Activated naive CD4-positive, alpha-beta T cell treated with anti-CD3 and anti-CD28 coated beads for 36 hours (primary cell): ENCODE measurements at regions not wholly inside any gene's neighbourhood (a gene's known extent, or its start where the extent isn't known, plus 50 kb on each side); places are given as distances from the start of the nearest gene placed in this dataset.

Source experiments
- CTCF ChIA-PET: fragments of 350-600 bp; sonication (Branson Sonifier 250); formaldehyde crosslinking; loops from one replicate; lab custom pipeline; 2021; ENCODE audit warnings: antibody characterized with exemption; lab: Charles Lee
- DNase-seq: peaks from one replicate; pipeline ENCODE4 v3.0.0-alpha.2; 2020
- H3K27ac Mint-ChIP-seq: one replicate; pipeline ENCODE4 v1.8.0; 2021; ENCODE audit warnings: mild to moderate bottlenecking, mixed read lengths
- H3K27me3 Mint-ChIP-seq: one replicate; pipeline ENCODE4 v1.8.0; 2021; ENCODE audit warnings: low read depth, mixed read lengths
- H3K36me3 Mint-ChIP-seq: one replicate; pipeline ENCODE4 v1.8.0; 2021; ENCODE audit warnings: low read depth, mixed read lengths
- H3K4me1 Mint-ChIP-seq: one replicate; pipeline ENCODE4 v1.8.0; 2021; ENCODE audit warnings: low read depth, mixed read lengths
- H3K4me3 Mint-ChIP-seq: one replicate; pipeline ENCODE4 v1.8.0; 2021; ENCODE audit warnings: mild to moderate bottlenecking, moderate library complexity, mixed read lengths
- H3K9me3 Mint-ChIP-seq: one replicate; pipeline ENCODE4 v1.8.0; 2021; ENCODE audit warnings: mixed read lengths
- intact Hi-C: fragments of 100-400 bp; cut with micrococcal nuclease; formaldehyde crosslinking; loops from one replicate; pipeline ENCODE4 v1.15.1; 2023

DNA sequence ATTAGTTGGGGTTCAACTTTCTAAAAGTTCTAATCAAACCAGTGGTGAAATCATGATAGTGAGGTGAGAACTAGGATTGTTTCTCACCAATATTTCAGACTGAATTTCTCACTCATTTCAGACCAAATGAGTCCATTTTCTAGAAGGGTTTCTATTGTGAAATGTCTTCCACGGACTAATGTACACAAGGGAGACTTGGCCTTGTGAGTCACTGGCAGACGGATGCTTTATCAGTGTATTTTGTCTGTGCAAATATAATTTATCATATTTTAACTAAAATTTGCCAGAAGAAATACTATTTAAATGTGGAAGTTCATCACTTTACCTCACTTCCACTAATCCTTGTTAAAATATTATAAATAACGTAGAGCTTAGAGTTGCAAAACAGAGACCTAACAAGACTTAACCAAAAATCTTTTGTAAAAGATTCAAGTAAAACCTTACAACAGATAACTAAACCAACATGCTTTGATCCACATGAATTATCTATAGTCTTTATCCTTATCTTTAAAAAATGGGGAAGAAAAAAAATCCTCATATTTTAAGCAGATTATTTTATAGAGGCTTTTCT is 506.0 kb upstream of the FAM241A start:
- CTCF ChIA-PET, result no interaction called here
- intact Hi-C loops, result no loop called here
- Mint-ChIP-seq H3K27ac (no peak overlapping the region), H3K9me3 (no peaks in the 10 kb centered on the region), H3K4me3 (no peak overlapping the region), H3K27me3 (no peaks in the 10 kb centered on the region), H3K36me3 (no peaks in the 10 kb centered on the region), H3K4me1 (no peaks in the 10 kb centered on the region)
- DNase-seq, result no peak

DNA sequence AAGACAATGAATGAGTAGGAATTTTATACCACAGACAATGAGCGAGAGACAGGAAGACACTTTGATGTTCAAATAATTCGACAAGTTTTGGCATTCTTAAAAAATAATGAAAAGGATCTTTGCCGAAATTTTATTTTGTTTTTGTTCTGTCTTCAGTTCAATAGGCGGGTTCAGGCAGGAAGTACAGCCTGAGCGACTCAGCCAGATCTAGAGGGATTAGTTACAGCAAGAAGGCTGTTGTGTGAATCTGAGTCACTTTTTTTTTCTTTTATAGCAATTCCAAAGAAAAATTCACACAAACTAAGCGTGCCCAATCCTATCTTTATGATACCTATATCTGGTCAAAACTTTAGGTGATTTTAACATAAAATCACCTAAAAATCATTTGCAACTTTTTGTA is 505.4 kb upstream of the FAM241A start:
- no peak for DNase-seq
- H3K9me3 Mint-ChIP-seq, result no peaks in the 10 kb centered on the region
- H3K27ac Mint-ChIP-seq, result no peak overlapping the region
- intact Hi-C loops, result loop anchor here (5.0 kb wide), 1 partner anchor 297 kb away; no protein-coding TSS in a partner anchor
- CTCF ChIA-PET, result no interaction called here
- no peaks in the 10 kb centered on the region for H3K4me1 Mint-ChIP-seq
- no peaks in the 10 kb centered on the region for H3K27me3 Mint-ChIP-seq
- H3K36me3 Mint-ChIP-seq, result no peaks in the 10 kb centered on the region
- H3K4me3 Mint-ChIP-seq, result no peak overlapping the region

DNA sequence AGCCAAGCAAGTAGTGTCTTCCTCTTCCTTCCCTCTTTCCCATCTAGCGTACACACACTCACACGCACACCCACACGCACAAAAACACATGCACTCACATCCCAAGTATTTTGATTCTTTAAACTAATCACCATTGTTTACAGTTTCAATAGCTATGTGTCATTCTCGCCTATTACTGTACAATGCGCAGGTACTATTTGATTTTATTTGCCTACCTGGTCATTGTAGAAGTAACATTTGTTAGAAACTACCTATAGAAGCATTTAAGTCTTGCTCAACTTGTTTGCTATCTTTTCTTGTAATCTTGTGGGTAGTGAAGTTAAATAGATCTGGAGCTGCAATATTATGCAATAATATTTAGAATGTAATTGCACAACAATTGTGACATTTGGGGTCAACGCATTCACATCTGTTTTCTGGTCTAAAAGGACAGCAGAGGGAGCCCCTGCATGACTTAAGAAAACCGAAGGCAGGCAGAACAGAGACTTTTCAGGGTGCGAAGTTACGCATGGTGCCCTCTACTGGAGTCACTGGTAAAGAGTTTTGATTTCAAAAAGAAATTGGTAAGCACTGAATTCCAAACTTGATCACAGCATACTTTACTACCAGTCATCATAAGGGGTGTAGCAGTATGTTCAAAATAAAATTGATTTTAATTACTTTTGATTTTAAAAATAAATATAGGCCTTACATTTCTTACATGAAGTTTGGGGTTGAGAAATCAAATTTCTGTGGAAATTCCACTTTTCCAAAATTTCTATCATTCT is 503.3 kb upstream of the FAM241A start:
- peak; percentile 53 for DNase-seq
- H3K4me1 Mint-ChIP-seq, result no peaks in the 10 kb centered on the region
- H3K36me3 Mint-ChIP-seq, result no peaks in the 10 kb centered on the region
- no peak overlapping the region for H3K4me3 Mint-ChIP-seq
- CTCF ChIA-PET, result no interaction called here
- no peaks in the 10 kb centered on the region for H3K27me3 Mint-ChIP-seq
- intact Hi-C loops, result loop anchor here (1.0 to 5.0 kb wide), 3 partner anchors 212 to 389 kb away; no protein-coding TSS in a partner anchor
- H3K27ac Mint-ChIP-seq, result no peak overlapping the region
- H3K9me3 Mint-ChIP-seq, result no peaks in the 10 kb centered on the region

DNA sequence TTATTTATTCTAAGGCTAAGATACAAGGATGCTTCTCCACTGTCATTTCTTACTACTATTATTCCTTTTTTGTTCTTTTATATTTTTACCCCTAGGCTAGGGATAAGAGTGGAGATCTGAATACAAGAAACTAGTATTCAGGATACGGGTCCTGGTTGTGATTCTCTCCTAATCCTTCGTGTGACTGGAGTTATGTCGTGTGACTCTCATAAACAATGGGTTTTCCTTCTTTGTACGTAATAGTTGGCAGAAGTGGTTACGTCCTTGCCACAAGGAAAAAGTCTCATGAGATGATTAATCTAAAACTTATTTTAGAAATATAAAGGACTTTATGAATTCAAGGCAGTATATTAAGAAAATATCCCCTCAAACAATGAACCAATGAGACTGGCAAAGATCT is 497.2 kb upstream of the FAM241A start:
- Mint-ChIP-seq H3K27ac (no peak overlapping the region), H3K27me3 (no peaks in the 10 kb centered on the region), H3K4me3 (no peak overlapping the region), H3K4me1 (no peaks in the 10 kb centered on the region), H3K9me3 (no peaks in the 10 kb centered on the region), H3K36me3 (no peaks in the 10 kb centered on the region)
- CTCF ChIA-PET, result no interaction called here
- intact Hi-C loops, result no loop called here
- DNase-seq, result no peak

DNA sequence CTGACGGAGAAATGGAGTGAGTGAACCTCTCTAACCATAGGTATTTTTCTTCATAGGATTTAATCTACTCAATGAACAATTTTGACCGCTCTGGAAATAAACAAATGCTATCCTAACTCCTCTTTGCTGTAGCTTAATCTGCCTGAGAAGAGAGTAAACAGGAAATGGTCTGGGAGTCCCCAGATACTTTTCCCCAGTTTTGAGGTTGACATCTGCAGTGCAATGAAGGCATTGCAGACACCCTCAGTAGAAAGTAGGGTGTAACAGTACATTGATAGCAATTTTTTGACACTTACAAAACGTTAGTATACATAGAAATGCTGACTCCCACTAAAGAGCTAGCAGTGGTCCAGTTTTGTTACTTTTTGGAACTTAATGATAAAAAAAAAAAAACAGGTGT is 495.9 kb upstream of the FAM241A start:
- intact Hi-C loops, result no loop called here
- CTCF ChIA-PET, result no interaction called here
- H3K4me1 Mint-ChIP-seq, result no peaks in the 10 kb centered on the region
- no peak overlapping the region for H3K4me3 Mint-ChIP-seq
- no peak overlapping the region for H3K27ac Mint-ChIP-seq
- DNase-seq, result no peak
- no peaks in the 10 kb centered on the region for H3K9me3 Mint-ChIP-seq
- no peaks in the 10 kb centered on the region for H3K27me3 Mint-ChIP-seq
- H3K36me3 Mint-ChIP-seq, result no peaks in the 10 kb centered on the region

DNA sequence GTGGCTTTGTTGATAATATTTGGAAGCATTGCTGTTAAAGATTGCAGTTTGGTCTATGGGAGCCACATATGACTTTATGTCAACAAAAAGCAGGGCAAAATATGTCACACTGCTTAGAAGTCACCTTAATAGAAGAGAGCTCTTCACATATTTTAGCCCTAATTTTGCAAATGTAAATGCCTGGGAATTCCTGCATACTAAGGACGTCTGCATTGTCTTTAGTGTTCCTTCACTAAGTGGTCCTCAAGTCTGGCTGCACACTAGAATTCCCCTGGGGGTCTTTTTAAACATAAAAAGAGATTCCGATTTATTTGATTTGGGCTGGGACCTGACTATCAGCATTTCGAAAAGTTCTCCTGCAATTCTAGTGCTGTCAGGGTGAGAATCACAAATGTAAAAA is 495.1 kb upstream of the FAM241A start:
- Mint-ChIP-seq H3K27me3 (no peaks in the 10 kb centered on the region), H3K4me3 (no peak overlapping the region), H3K36me3 (no peaks in the 10 kb centered on the region), H3K4me1 (no peaks in the 10 kb centered on the region), H3K27ac (no peak overlapping the region), H3K9me3 (no peaks in the 10 kb centered on the region)
- no peak for DNase-seq
- intact Hi-C loops, result no loop called here
- CTCF ChIA-PET, result no interaction called here

DNA sequence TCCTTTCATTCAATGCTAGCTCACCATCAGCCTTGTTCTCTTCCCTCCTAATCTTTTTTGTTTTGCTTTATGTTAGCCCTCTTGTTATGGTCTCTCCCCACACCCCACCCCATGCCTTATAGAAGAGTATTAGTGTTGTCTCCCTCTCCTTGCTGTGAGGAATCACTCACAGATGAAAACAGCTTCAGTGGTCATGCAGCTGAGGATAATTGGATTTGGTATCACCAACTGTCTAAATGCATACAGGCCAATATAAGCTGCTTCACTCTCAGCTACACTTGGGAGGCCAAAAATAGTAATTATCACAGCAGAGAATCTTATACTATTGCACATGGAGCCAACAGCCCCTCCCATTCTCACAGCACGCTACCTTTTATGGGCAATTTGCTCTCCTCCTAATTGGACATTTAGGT is 494.6 kb upstream of the FAM241A start:
- intact Hi-C loops, result no loop called here
- Mint-ChIP-seq H3K4me1 (no peaks in the 10 kb centered on the region), H3K9me3 (no peaks in the 10 kb centered on the region), H3K4me3 (no peak overlapping the region), H3K36me3 (no peaks in the 10 kb centered on the region), H3K27me3 (no peaks in the 10 kb centered on the region), H3K27ac (no peak overlapping the region)
- DNase-seq, result no peak
- CTCF ChIA-PET, result no interaction called here

DNA sequence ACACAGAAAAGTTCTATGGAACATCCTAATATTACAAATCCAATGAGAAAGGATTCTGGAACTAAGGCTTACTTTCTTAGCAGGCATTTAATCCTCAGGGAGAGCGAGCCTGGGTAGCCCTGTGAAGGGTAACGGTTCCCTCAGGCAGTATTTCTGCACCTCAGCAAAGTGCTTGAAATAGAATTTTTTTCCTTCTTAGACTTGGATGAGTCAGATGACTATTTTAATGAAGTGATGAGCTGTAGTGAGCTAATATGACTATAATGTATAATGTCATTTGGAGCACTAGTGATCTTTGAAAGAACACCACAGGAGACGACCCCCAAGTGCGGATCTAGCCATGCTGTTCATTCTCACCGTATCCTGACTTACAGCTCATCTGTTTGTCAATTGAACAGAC is 493.0 kb upstream of the FAM241A start:
- H3K4me3 Mint-ChIP-seq, result no peak overlapping the region
- H3K4me1 Mint-ChIP-seq, result no peaks in the 10 kb centered on the region
- H3K9me3 Mint-ChIP-seq, result no peaks in the 10 kb centered on the region
- no peak for DNase-seq
- CTCF ChIA-PET, result interaction anchor here (1.3 kb wide), 1 partner anchor 57 kb away, joined by 3 read pairs; no protein-coding TSS in a partner anchor
- no peak overlapping the region for H3K27ac Mint-ChIP-seq
- no peaks in the 10 kb centered on the region for H3K36me3 Mint-ChIP-seq
- intact Hi-C loops, result no loop called here
- no peaks in the 10 kb centered on the region for H3K27me3 Mint-ChIP-seq

DNA sequence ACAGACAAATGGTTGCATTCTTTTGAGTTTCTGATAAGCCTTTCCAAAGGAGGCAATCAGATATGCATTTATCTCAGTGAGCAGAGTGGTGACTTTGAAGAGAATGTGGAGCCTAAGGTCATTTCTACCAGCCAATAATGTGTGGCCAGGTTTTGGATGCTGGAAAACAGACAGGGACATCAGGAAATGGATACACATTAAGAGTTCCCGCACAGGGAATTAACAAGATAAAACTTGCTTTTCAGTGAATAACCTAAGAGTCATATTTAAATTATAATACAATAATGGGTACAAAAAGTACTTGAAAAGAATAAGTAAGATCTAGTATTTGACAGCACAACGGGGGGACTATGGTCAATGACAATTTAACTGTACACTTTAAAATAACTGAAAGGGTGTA is 492.3 kb upstream of the FAM241A start:
- CTCF ChIA-PET, result no interaction called here
- Mint-ChIP-seq H3K27me3 (no peaks in the 10 kb centered on the region), H3K4me1 (no peaks in the 10 kb centered on the region), H3K9me3 (no peaks in the 10 kb centered on the region), H3K4me3 (no peak overlapping the region), H3K36me3 (no peaks in the 10 kb centered on the region), H3K27ac (no peak overlapping the region)
- intact Hi-C loops, result no loop called here
- no peak for DNase-seq

DNA sequence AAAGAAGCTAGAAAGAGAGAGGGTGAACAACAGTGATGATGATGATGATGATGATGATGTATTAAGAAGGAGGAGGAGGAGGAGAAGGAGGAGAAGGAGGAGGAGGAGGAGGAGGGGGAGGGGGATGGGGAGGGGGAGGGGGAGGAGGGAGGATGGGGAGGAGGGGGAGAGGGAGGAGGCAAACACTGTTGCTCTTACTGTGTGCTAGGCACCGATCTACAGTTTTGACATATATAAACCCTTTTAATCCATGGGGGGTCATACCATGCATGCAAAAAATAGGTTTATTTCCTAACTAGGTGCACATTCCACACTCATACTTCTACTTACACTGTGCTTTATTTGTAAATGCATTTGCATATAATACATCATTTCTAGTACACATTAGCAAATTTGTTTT is 482.8 kb upstream of the FAM241A start:
- no peak for DNase-seq
- Mint-ChIP-seq H3K27me3 (no peaks in the 10 kb centered on the region), H3K9me3 (peaks cover 3% of the 10 kb centered on the region), H3K27ac (no peak overlapping the region), H3K4me3 (no peak overlapping the region), H3K36me3 (no peaks in the 10 kb centered on the region), H3K4me1 (no peaks in the 10 kb centered on the region)
- intact Hi-C loops, result no loop called here
- CTCF ChIA-PET, result no interaction called here

DNA sequence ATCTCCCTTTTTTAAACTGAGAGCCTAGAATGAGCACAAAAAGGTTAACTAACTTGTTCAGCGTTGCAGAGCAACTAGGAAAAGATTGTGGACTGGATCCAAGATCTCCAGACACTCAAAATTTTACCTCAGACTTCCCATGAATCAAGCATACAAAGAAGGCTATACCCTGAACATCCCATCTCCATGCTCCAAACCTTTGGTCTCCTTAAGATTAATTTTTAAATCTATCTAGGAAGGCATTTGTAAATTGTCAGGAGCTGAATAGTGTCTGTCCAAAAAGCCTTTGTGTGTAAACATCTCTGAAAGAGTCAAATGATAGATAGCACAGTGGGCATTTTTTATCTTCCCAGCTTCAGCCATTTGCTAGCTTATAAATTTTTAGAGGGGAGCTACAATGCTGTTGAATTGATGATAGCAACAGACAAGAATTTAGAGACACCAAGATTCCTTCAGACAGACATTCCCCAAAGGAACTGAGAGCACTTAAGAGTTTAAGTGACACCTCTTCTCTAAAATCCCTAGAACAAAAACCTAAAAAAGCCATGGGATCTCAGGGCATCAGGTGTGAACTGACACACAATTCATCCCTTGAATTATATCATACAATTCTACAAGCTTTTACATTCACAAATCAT is 480.8 kb upstream of the FAM241A start:
- CTCF ChIA-PET, result interaction anchor here (1.1 kb wide), 1 partner anchor 175 kb away, joined by 3 read pairs; no protein-coding TSS in a partner anchor
- Mint-ChIP-seq H3K27me3 (no peaks in the 10 kb centered on the region), H3K4me1 (no peaks in the 10 kb centered on the region), H3K27ac (no peak overlapping the region), H3K36me3 (no peaks in the 10 kb centered on the region), H3K9me3 (peaks cover 3% of the 10 kb centered on the region), H3K4me3 (no peak overlapping the region)
- DNase-seq, result no peak
- intact Hi-C loops, result no loop called here

DNA sequence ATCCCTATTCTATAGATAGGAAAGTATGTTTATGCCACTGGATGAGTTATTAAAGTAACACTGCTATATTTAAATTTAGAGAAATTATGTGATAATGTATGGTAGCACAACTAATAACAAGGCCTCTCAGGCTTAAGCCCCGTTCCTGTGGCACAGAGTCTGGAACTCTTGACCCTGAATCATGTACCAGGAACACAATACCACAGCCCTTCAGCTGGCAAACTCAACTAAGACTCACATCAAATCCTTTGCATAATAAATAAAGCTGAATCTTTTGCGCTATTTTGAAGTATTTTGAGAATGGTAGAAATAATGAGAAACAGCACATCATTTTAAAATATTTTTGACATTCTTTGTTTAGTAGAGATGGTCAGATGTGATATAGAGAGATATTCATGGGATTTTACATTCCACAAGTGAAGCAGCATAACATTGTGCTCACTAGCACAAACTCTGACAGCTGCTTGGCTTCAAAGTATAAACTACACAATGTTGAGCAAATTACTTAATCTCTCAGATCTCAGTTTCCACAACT is 478.4 kb upstream of the FAM241A start:
- no peaks in the 10 kb centered on the region for H3K27me3 Mint-ChIP-seq
- H3K27ac Mint-ChIP-seq, result no peak overlapping the region
- peaks cover 3% of the 10 kb centered on the region for H3K9me3 Mint-ChIP-seq
- no peak for DNase-seq
- H3K4me1 Mint-ChIP-seq, result no peaks in the 10 kb centered on the region
- H3K36me3 Mint-ChIP-seq, result no peaks in the 10 kb centered on the region
- H3K4me3 Mint-ChIP-seq, result no peak overlapping the region
- intact Hi-C loops, result no loop called here
- CTCF ChIA-PET, result no interaction called here
